ENCODE measurements at regions not wholly inside any gene's neighbourhood (a gene's known extent, or its start where the extent isn't known, plus 50 kb on each side); places are given as distances from the start of the nearest gene placed in this dataset.
"Not testable (repeated sequence)": the region's sequence is repeated elsewhere in the genome, so short reads cannot be mapped to it uniquely, and the experiment has no call there.

GRCh38 chr2:128670066-128670465 is 351.4 kb upstream of the HS6ST1 start:
- DNase-seq: no peak

GRCh38 chr2:128671981-128672757 is 353.5 kb upstream of the HS6ST1 start:
- DNase-seq: not testable (repeated sequence)

GRCh38 chr2:128679680-128680079 is 361.0 kb upstream of the HS6ST1 start:
- not testable (repeated sequence) for DNase-seq

GRCh38 chr2:128681507-128681906 is 362.8 kb upstream of the HS6ST1 start:
- no peak for DNase-seq

GRCh38 chr2:128682266-128682665 is 363.6 kb upstream of the HS6ST1 start:
- no peak for DNase-seq

GRCh38 chr2:128682729-128683284 is 364.1 kb upstream of the HS6ST1 start:
- DNase-seq: no peak

GRCh38 chr2:128684523-128684922 is 365.9 kb upstream of the HS6ST1 start:
- DNase-seq: no peak

- no peak for DNase-seq
Measured at GRCh38 chr2:128685841-128686496, 367.3 kb upstream of the HS6ST1 start.

- no peak for DNase-seq
Measured at GRCh38 chr2:128686497-128686859, 367.8 kb upstream of the HS6ST1 start.

GRCh38 chr2:128686881-128687555 is 368.4 kb upstream of the HS6ST1 start:
- no peak for DNase-seq

GRCh38 chr2:128687565-128687964 is 368.9 kb upstream of the HS6ST1 start:
- DNase-seq: no peak

GRCh38 chr2:128689971-128690370 is 371.3 kb upstream of the HS6ST1 start:
- no peak for DNase-seq

GRCh38 chr2:128690431-128690830 is 371.8 kb upstream of the HS6ST1 start:
- DNase-seq: no peak

GRCh38 chr2:128690869-128691268 is 372.2 kb upstream of the HS6ST1 start:
- no peak for DNase-seq

- DNase-seq: no peak
Measured at GRCh38 chr2:128691526-128691925, 372.9 kb upstream of the HS6ST1 start.

- DNase-seq: no peak
Measured at GRCh38 chr2:128692895-128693742, 374.5 kb upstream of the HS6ST1 start.

GRCh38 chr2:128693743-128694029 is 375.0 kb upstream of the HS6ST1 start:
- no peak for DNase-seq

- no peak for DNase-seq
Measured at GRCh38 chr2:128695646-128696220, 377.1 kb upstream of the HS6ST1 start.

GRCh38 chr2:128696421-128696820 is 377.8 kb upstream of the HS6ST1 start:
- DNase-seq: no peak

- DNase-seq: no peak
Measured at GRCh38 chr2:128701418-128701817, 382.8 kb upstream of the HS6ST1 start.

- no peak for DNase-seq
Measured at GRCh38 chr2:128702616-128703015, 383.9 kb upstream of the HS6ST1 start.

GRCh38 chr2:128708106-128708816 is 389.6 kb upstream of the HS6ST1 start:
- no peak for DNase-seq
